ENCODE measurements at regions not wholly inside any gene's neighbourhood (a gene's known extent, or its start where the extent isn't known, plus 50 kb on each side); places are given as distances from the start of the nearest gene placed in this dataset.

DNA sequence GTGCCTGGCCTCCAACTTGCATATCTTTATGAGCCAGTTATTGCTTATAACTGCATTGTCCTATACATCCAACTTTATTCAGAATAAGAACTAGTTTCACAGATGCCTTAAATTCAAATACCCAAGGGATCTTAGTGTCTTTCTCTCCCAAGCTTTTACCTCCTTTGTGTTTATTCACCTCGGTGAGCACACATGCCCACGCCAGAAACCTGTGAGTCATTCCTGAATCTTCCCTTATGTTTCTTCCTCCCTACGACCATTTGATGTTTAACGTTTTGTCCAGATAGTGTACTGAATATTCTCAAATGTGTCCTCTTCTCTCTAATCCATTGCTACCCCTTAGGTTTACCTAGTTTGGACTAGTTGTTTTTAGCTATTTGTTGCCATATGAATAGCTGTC lies 55.5 kb upstream of the MEGF10 start:
- CTCF ChIA-PET (ENCODE audit: low intra/inter-chr PET ratio) = no interaction called here
- 0% methylated on average over 4 of the region's 4 CpGs for WGBS (ENCODE audit: insufficient coverage, low coverage, missing lambda C conversion rate)
- H3K4me1 ChIP-seq (replicated peaks in 1 of 2; ENCODE audit: control insufficient read depth in 2 of 2, insufficient read depth in 2 of 2, low read length in 2 of 2) = no peaks in the 10 kb centered on the region
- H3K36me3 ChIP-seq (ENCODE audit: control insufficient read depth, insufficient read depth, low read length) = no peaks in the 10 kb centered on the region
- H3K27ac ChIP-seq (ENCODE audit: extremely low read depth, low read depth, low read length) = no peak overlapping the region
- FAIRE-seq (no peak), ATAC-seq (no peak), DNase-seq (ENCODE audit: extremely low read depth in 1 of 4, low spot score in 3 of 4) (no peak)
- H3K27me3 ChIP-seq (ENCODE audit: control insufficient read depth in 2 of 2, insufficient read depth in 2 of 2, low read length in 2 of 2) = peaks cover 0 to 2% of the 10 kb centered on the region in 2 experiments; a peak in 1 of 5 replicates
- POLR2A ChIA-PET = no interaction called here
- H4K20me1 ChIP-seq (replicated peaks; ENCODE audit: control insufficient read depth, insufficient read depth, low read length) = no peaks in the 10 kb centered on the region
- H3K9me1 ChIP-seq (ENCODE audit: control insufficient read depth, insufficient read depth, low read length) = no peaks in the 10 kb centered on the region
- H2AFZ ChIP-seq (ENCODE audit: low read depth, low read length) = no peak overlapping the region
- H3K4me3 ChIP-seq = no peak overlapping the region
- no TSS peak for BruUV-seq (replicated peaks)
- in situ Hi-C loops (cut with MboI) = no loop called here
- no peaks in the 10 kb centered on the region for H3K9me3 ChIP-seq (replicated peaks; ENCODE audit: control insufficient read depth, insufficient read depth, low read depth, low read length)
- intact Hi-C loops (cut with micrococcal nuclease) = no loop called here
- TF ChIP-seq, protein P1, sequence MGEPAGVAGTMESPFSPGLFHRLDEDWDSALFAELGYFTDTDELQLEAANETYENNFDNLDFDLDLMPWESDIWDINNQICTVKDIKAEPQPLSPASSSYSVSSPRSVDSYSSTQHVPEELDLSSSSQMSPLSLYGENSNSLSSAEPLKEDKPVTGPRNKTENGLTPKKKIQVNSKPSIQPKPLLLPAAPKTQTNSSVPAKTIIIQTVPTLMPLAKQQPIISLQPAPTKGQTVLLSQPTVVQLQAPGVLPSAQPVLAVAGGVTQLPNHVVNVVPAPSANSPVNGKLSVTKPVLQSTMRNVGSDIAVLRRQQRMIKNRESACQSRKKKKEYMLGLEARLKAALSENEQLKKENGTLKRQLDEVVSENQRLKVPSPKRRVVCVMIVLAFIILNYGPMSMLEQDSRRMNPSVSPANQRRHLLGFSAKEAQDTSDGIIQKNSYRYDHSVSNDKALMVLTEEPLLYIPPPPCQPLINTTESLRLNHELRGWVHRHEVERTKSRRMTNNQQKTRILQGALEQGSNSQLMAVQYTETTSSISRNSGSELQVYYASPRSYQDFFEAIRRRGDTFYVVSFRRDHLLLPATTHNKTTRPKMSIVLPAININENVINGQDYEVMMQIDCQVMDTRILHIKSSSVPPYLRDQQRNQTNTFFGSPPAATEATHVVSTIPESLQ (CRISPR knock-in tag; IDR thresholded peaks at IDR 0.05) = no peak
- TF ChIP-seq ZNF644 (tag; IDR thresholded peaks at IDR 0.05; ENCODE audit: low read depth) = no peak
- TF ChIP-seq, protein P2, sequence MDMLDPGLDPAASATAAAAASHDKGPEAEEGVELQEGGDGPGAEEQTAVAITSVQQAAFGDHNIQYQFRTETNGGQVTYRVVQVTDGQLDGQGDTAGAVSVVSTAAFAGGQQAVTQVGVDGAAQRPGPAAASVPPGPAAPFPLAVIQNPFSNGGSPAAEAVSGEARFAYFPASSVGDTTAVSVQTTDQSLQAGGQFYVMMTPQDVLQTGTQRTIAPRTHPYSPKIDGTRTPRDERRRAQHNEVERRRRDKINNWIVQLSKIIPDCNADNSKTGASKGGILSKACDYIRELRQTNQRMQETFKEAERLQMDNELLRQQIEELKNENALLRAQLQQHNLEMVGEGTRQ (CRISPR knock-in tag; IDR thresholded peaks at IDR 0.05) = no peak
- TF ChIP-seq, protein P3, sequence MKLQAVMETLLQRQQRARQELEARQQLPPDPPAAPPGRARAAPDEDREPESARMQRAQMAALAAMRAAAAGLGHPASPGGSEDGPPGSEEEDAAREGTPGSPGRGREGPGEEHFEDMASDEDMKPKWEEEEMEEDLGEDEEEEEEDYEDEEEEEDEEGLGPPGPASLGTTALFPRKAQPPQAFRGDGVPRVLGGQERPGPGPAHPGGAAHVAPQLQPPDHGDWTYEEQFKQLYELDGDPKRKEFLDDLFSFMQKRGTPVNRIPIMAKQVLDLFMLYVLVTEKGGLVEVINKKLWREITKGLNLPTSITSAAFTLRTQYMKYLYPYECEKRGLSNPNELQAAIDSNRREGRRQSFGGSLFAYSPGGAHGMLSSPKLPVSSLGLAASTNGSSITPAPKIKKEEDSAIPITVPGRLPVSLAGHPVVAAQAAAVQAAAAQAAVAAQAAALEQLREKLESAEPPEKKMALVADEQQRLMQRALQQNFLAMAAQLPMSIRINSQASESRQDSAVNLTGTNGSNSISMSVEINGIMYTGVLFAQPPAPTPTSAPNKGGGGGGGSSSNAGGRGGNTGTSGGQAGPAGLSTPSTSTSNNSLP (IDR thresholded peaks at IDR 0.05; ENCODE audit: borderline replicate concordance, low read depth, low read length) = no peak
- no peak overlapping the region for H3K9ac ChIP-seq (ENCODE audit: insufficient read depth in 1 of 2, low read depth in 2 of 2, low read length in 2 of 2)
- no peaks in the 10 kb centered on the region for H3K79me2 ChIP-seq (ENCODE audit: control insufficient read depth, insufficient read depth, low read length)
- no peak overlapping the region for H3K4me2 ChIP-seq (ENCODE audit: insufficient read depth, low read length)
